ENCODE measurements at regions not wholly inside any gene's neighbourhood (a gene's known extent, or its start where the extent isn't known, plus 50 kb on each side); places are given as distances from the start of the nearest gene placed in this dataset.

DNA sequence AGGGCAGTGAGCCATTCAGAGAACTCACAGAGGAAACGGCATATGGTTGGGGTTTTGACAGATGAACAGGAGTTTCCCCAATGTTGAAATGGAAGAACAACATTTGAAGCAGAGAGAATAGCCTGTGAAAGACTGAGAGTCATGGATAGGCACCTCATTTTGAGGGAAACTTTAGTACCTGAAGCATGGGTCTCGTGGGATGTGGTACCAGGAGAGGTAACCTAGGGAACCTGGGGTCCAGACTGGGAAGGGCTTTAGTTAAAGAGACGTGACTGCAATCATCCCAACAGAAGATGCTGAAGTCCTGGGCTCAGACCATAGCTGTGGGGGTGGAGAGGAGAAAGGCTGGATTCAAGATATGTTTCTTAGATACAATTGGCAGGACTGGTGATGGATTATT lies 137.8 kb upstream of the CCL2 start (continued):
- TF ChIP-seq, protein P1, sequence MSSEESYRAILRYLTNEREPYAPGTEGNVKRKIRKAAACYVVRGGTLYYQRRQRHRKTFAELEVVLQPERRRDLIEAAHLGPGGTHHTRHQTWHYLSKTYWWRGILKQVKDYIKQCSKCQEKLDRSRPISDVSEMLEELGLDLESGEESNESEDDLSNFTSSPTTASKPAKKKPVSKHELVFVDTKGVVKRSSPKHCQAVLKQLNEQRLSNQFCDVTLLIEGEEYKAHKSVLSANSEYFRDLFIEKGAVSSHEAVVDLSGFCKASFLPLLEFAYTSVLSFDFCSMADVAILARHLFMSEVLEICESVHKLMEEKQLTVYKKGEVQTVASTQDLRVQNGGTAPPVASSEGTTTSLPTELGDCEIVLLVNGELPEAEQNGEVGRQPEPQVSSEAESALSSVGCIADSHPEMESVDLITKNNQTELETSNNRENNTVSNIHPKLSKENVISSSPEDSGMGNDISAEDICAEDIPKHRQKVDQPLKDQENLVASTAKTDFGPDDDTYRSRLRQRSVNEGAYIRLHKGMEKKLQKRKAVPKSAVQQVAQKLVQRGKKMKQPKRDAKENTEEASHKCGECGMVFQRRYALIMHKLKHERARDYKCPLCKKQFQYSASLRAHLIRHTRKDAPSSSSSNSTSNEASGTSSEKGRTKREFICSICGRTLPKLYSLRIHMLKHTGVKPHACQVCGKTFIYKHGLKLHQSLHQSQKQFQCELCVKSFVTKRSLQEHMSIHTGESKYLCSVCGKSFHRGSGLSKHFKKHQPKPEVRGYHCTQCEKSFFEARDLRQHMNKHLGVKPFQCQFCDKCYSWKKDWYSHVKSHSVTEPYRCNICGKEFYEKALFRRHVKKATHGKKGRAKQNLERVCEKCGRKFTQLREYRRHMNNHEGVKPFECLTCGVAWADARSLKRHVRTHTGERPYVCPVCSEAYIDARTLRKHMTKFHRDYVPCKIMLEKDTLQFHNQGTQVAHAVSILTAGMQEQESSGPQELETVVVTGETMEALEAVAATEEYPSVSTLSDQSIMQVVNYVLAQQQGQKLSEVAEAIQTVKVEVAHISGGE (CRISPR knock-in tag; IDR thresholded peaks at IDR 0.05) = no peak
- TF ChIP-seq, protein P2, sequence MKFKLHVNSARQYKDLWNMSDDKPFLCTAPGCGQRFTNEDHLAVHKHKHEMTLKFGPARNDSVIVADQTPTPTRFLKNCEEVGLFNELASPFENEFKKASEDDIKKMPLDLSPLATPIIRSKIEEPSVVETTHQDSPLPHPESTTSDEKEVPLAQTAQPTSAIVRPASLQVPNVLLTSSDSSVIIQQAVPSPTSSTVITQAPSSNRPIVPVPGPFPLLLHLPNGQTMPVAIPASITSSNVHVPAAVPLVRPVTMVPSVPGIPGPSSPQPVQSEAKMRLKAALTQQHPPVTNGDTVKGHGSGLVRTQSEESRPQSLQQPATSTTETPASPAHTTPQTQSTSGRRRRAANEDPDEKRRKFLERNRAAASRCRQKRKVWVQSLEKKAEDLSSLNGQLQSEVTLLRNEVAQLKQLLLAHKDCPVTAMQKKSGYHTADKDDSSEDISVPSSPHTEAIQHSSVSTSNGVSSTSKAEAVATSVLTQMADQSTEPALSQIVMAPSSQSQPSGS (IDR thresholded peaks at IDR 0.05; ENCODE audit: low read length) = no peak
- TF ChIP-seq POLR2AphosphoS5 (IDR thresholded peaks at IDR 0.05; ENCODE audit: low read length) = no peak
- no peak for TF ChIP-seq JUND (IDR thresholded peaks at IDR 0.05; ENCODE audit: low read depth, low read length)
- no peak for TF ChIP-seq DPF2 (IDR thresholded peaks at IDR 0.05)

- TF ChIP-seq IRF3 (IDR thresholded peaks at IDR 0.05) = no peak
- WGBS (ENCODE audit: insufficient coverage, insufficient replicate concordance, low lambda C conversion rate, missing lambda C conversion rate) = 80% methylated on average over 1 of the region's 1 CpG
- intact Hi-C loops (cut with micrococcal nuclease; ENCODE audit: unreplicated experiment) = no loop called here
- ChIA-PET CTCF (no interaction called here), SMC1A (ENCODE audit: uncharacterized antibody, unreplicated experiment) (no interaction called here), RAD21 (ENCODE audit: unreplicated experiment) (no interaction called here), POLR2A (no interaction called here)
- ATAC-seq = no peak
- Histone ChIP-seq H4K20me1 (ENCODE audit: control insufficient read depth, insufficient read depth) (no peaks in the 10 kb centered on the region), H3K9me3 (replicated peaks; ENCODE audit: control insufficient read depth, insufficient read depth, low read length) (no peaks in the 10 kb centered on the region), H3K27ac (ENCODE audit: control insufficient read depth, insufficient read depth) (no peak overlapping the region), H3K27me3 (replicated peaks in 1 of 2; ENCODE audit: control insufficient read depth in 2 of 2, insufficient read depth in 2 of 2, low read length in 1 of 2) (peaks cover 0 to 3% of the 10 kb centered on the region in 2 experiments; a peak in 2 of 4 replicates), H3K4me3 (no peak overlapping the region), H3K4me1 (ENCODE audit: control insufficient read depth, insufficient read depth, low read length) (no peaks in the 10 kb centered on the region), H3K79me2 (ENCODE audit: control insufficient read depth, insufficient read depth, low read length) (no peaks in the 10 kb centered on the region), H2AFZ (ENCODE audit: control insufficient read depth, low read depth, low read length) (no peak overlapping the region), H3K9ac (ENCODE audit: control insufficient read depth, insufficient read depth, low read length) (no peak overlapping the region), H3K36me3 (ENCODE audit: control insufficient read depth in 2 of 2, insufficient read depth in 2 of 2, low read length in 1 of 2) (no peaks in the 10 kb centered on the region), H3K4me2 (ENCODE audit: control insufficient read depth, insufficient read depth) (no peak overlapping the region)
- in situ Hi-C loops (cut with MboI) = no loop called here
- BruUV-seq (replicated peaks) = no TSS peak
- no peak for FAIRE-seq
- no peak for DNase-seq (ENCODE audit: low read depth, low spot score)
Measured at GRCh38 chr17:34117811-34118210, 137.3 kb upstream of the CCL2 start.

All from GM12878 (cell line).